ENCODE measurements at regions not wholly inside any gene's neighbourhood (a gene's known extent, or its start where the extent isn't known, plus 50 kb on each side); places are given as distances from the start of the nearest gene placed in this dataset.

DNA sequence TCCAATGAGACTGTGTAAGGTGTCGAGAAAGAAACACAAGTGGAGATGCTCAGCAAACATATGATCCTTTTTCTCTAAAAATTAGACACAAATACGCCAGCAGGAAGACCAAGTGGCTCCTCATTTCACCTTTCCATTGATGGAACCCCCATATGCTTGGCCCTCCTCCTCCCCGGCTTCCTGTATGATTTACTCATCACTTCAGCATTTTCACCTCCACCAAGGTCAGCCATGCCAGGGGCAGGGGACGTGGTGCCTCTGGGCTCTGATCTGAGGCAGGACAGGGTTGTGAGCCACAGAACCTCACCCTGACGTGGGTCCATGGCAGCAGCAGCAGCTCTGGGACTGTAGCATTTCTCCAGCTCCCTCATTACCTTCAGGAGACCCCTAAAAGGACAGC is 116.8 kb upstream of the PFKP start:
- DNase-seq: no peak
- Histone ChIP-seq H3K4me3 (no peak overlapping the region), H3K9me3 (no peaks in the 10 kb centered on the region), H3K4me1 (ENCODE audit: low read depth) (no peaks in the 10 kb centered on the region), H3K36me3 (ENCODE audit: low read depth) (no peaks in the 10 kb centered on the region)
- intact Hi-C loops (cut with DNase I, micrococcal nuclease): no loop called here
- no peak for ATAC-seq
- TF ChIP-seq, protein P1, sequence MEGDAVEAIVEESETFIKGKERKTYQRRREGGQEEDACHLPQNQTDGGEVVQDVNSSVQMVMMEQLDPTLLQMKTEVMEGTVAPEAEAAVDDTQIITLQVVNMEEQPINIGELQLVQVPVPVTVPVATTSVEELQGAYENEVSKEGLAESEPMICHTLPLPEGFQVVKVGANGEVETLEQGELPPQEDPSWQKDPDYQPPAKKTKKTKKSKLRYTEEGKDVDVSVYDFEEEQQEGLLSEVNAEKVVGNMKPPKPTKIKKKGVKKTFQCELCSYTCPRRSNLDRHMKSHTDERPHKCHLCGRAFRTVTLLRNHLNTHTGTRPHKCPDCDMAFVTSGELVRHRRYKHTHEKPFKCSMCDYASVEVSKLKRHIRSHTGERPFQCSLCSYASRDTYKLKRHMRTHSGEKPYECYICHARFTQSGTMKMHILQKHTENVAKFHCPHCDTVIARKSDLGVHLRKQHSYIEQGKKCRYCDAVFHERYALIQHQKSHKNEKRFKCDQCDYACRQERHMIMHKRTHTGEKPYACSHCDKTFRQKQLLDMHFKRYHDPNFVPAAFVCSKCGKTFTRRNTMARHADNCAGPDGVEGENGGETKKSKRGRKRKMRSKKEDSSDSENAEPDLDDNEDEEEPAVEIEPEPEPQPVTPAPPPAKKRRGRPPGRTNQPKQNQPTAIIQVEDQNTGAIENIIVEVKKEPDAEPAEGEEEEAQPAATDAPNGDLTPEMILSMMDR (IDR thresholded peaks at IDR 0.05): no peak

DNA sequence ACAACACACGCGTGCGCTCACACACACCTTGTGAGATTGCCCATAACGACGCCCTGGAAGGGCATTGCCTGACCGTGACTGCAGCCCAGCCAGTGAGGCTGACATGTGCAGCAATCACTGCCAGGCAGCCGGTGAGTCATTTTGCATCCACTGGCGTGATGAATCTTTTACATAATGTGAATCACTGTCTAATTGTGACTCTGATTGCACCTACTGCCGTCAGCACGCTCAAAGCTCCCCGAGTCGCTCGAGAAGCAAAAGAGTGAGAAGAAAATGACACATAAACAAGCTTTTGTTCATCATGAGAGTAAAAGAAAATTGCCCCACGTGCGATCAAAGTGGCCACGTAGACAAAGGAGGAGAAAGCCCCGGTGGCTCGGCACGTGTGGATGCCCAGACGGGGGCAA is 117.4 kb upstream of the PFKP start:
- ATAC-seq: no peak

DNA sequence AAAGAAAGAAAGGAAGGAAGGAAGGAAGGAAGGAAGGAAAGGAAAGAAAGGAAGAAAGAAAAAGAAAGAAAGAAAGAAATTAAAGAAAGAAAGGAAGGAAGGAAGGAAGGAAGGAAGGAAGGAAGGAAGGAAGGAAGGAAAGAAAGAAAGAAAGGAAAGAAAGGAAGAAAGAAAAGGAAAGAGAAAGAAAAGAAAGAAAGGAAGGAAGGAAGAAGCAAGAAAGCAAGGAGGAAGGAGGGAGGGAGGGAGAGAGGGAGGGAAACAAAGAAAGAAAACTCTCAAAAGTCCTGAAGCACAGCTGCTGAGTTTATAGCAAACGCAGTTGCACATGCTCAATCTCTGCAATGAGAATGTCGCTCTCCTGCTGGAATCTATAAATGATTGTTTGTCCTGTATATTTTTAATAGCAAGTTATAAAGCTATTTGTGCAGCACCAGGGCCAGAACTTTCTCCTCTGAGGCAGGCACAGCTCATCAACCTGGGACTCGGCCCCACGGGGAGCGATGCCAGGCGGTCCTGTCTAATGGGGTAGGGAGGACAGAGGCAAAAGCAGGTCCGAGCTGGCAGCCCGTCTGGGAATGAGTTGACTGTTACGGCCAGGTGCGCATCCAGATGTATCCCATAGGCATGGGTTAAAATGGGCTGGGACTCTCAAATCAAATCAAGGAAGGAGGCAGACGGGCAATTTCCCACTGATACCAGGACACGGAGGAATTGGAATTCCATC is 118.0 kb upstream of the PFKP start:
- TF ChIP-seq, protein P1 (IDR thresholded peaks at IDR 0.05): no peak
- ATAC-seq (no peak), DNase-seq (no peak)
- Histone ChIP-seq H3K36me3 (ENCODE audit: low read depth) (no peaks in the 10 kb centered on the region), H3K4me1 (ENCODE audit: low read depth) (no peaks in the 10 kb centered on the region), H3K4me3 (no peak overlapping the region), H3K9me3 (no peaks in the 10 kb centered on the region)
- intact Hi-C loops (cut with DNase I, micrococcal nuclease): no loop called here

More for the DNA sequence above, 117.4 kb upstream of the PFKP start:
- Histone ChIP-seq H3K4me3 (no peak overlapping the region), H3K9me3 (no peaks in the 10 kb centered on the region), H3K36me3 (ENCODE audit: low read depth) (no peaks in the 10 kb centered on the region), H3K4me1 (ENCODE audit: low read depth) (no peaks in the 10 kb centered on the region)
- TF ChIP-seq, protein P1 (IDR thresholded peaks at IDR 0.05): no peak
- DNase-seq: no peak
- intact Hi-C loops (cut with DNase I, micrococcal nuclease): no loop called here

DNA sequence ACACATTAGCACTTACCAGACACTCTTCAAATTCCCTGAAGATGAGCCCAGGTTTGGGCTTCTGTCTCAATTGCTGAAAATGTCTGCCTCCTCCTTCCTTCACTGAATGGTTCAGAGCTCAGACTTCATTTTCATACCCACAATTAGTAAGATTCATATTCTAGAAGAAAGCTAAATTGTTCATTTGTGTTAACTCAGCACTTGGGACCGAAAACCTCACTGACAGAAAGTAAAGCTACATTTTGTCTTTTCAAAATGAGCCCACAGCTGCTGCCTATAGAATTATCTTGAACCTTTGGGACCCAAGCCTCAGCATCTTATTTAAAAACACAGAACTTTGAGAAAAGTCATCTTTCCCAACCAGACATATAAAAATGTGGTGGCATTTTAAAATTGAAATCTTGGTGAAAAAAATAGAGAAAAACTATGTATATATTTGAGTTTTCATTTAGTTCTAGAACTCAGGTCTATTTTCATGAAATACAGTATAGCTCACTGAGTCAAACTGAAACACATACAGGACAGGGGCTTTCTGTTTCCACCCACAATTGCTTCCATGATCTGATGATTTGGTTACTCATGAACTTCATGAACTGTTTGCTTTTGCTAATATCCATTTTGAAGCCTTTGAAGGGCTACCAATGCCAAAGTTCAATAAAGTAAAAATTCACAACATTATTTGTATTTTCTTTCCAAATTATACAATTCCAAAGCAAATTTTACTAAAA is 119.1 kb upstream of the PFKP start:
- ATAC-seq: no peak
- no peak overlapping the region for H3K4me3 ChIP-seq
- no peaks in the 10 kb centered on the region for H3K4me1 ChIP-seq (ENCODE audit: low read depth)
- no peaks in the 10 kb centered on the region for H3K9me3 ChIP-seq
- intact Hi-C loops (cut with DNase I, micrococcal nuclease): no loop called here
- no peak for DNase-seq
- TF ChIP-seq, protein P1 (IDR thresholded peaks at IDR 0.05): no peak
- no peaks in the 10 kb centered on the region for H3K36me3 ChIP-seq (ENCODE audit: low read depth)

DNA sequence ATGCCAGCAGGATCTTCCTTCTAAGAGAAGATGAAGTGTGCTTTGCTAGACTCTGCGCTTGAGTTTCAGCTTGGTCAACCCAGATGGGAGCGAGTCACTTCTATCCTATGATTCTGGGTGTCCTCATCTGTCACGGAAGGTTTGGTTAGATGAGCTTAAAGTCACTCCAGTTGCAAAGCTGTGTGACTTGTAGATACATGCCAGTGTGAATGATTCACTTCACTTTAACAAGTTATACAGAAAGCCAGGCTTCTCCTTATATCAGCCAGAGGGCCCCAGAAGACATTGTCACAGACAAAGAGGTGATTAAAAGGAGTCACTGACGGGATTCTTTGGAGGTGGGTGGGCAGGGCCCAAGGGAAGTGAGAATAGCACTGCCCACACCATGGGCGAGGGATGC is 122.6 kb upstream of the PFKP start:
- TF ChIP-seq, protein P1 (IDR thresholded peaks at IDR 0.05): no peak
- intact Hi-C loops (cut with DNase I, micrococcal nuclease): no loop called here
- ATAC-seq (no peak), DNase-seq (no peak)
- H3K4me1 ChIP-seq (ENCODE audit: low read depth): no peaks in the 10 kb centered on the region
- H3K9me3 ChIP-seq: no peaks in the 10 kb centered on the region
- H3K36me3 ChIP-seq (ENCODE audit: low read depth): no peaks in the 10 kb centered on the region
- no peak overlapping the region for H3K4me3 ChIP-seq

Data from mucosa of descending colon (tissue), 3 donors.